ENCODE measurements at regions not wholly inside any gene's neighbourhood (a gene's known extent, or its start where the extent isn't known, plus 50 kb on each side); places are given as distances from the start of the nearest gene placed in this dataset.

GRCh38 chr9:80467632-80468031 lies 895.9 kb downstream of the TLE4 start:
- Mint-ChIP-seq H3K4me3 (no peak overlapping the region), H3K9me3 (peaks cover 5% of the 10 kb centered on the region), H3K36me3 (ENCODE audit: low read depth) (peaks cover 2% of the 10 kb centered on the region), H3K27ac (no peak overlapping the region), H3K4me1 (no peaks in the 10 kb centered on the region), H3K27me3 (no peaks in the 10 kb centered on the region)
- no peak for TF ChIP-seq CTCF (IDR thresholded peaks at IDR 0.05)
- no peak for ATAC-seq (ENCODE audit: low read depth)
- DNase-seq, result no peak
- CTCF ChIA-PET, result no interaction called here
- intact Hi-C loops (cut with micrococcal nuclease), result no loop called here
- POLR2A ChIA-PET, result no interaction called here

- Mint-ChIP-seq H3K4me3 (no peak overlapping the region), H3K27me3 (no peaks in the 10 kb centered on the region), H3K27ac (no peak overlapping the region), H3K9me3 (peaks cover 7% of the 10 kb centered on the region), H3K4me1 (no peaks in the 10 kb centered on the region), H3K36me3 (ENCODE audit: low read depth) (peaks cover 7% of the 10 kb centered on the region)
- no peak for ATAC-seq (ENCODE audit: low read depth)
- CTCF ChIA-PET, result no interaction called here
- intact Hi-C loops (cut with micrococcal nuclease), result no loop called here
- TF ChIP-seq CTCF (IDR thresholded peaks at IDR 0.05), result no peak
- POLR2A ChIA-PET, result no interaction called here
- no peak for DNase-seq
These were observed 893.8 kb downstream of the TLE4 start for GRCh38 chr9:80465556-80465955.

- CTCF ChIA-PET, result no interaction called here
These were observed 877.7 kb downstream of the TLE4 start for GRCh38 chr9:80449513-80449912.

GRCh38 chr9:80448996-80449395 lies 877.2 kb downstream of the TLE4 start:
- no peak for TF ChIP-seq CTCF (IDR thresholded peaks at IDR 0.05)
- DNase-seq (no peak), ATAC-seq (ENCODE audit: low read depth) (no peak)
- Mint-ChIP-seq H3K36me3 (ENCODE audit: low read depth) (peaks cover 25% of the 10 kb centered on the region), H3K9me3 (peaks cover 17% of the 10 kb centered on the region), H3K4me1 (no peaks in the 10 kb centered on the region), H3K27ac (no peak overlapping the region), H3K4me3 (no peak overlapping the region), H3K27me3 (no peaks in the 10 kb centered on the region)
- POLR2A ChIA-PET, result no interaction called here
- CTCF ChIA-PET, result no interaction called here
- intact Hi-C loops (cut with micrococcal nuclease), result no loop called here

More at GRCh38 chr9:80449513-80449912, 877.7 kb downstream of the TLE4 start:
- Mint-ChIP-seq H3K9me3 (peaks cover 20% of the 10 kb centered on the region), H3K4me1 (no peaks in the 10 kb centered on the region), H3K36me3 (ENCODE audit: low read depth) (peaks cover 25% of the 10 kb centered on the region), H3K27me3 (no peaks in the 10 kb centered on the region), H3K4me3 (no peak overlapping the region), H3K27ac (no peak overlapping the region)
- POLR2A ChIA-PET, result no interaction called here
- intact Hi-C loops (cut with micrococcal nuclease), result no loop called here
- DNase-seq (no peak), ATAC-seq (ENCODE audit: low read depth) (no peak)
- no peak for TF ChIP-seq CTCF (IDR thresholded peaks at IDR 0.05)

- Mint-ChIP-seq H3K4me3 (no peak overlapping the region), H3K9me3 (peaks cover 9% of the 10 kb centered on the region), H3K27ac (no peak overlapping the region), H3K27me3 (no peaks in the 10 kb centered on the region), H3K4me1 (no peaks in the 10 kb centered on the region), H3K36me3 (ENCODE audit: low read depth) (peaks cover 20% of the 10 kb centered on the region)
- ATAC-seq (ENCODE audit: low read depth) (no peak), DNase-seq (no peak)
- POLR2A ChIA-PET, result no interaction called here
- intact Hi-C loops (cut with micrococcal nuclease), result no loop called here
- TF ChIP-seq CTCF (IDR thresholded peaks at IDR 0.05), result no peak
- CTCF ChIA-PET, result no interaction called here
These were observed 876.1 kb downstream of the TLE4 start for GRCh38 chr9:80447876-80448275.

Data from activated B cell treated with CpG ODN at 0.5 μM for 24 hours (primary cell).